SK-N-DZ (cell line): ENCODE measurements at regions not wholly inside any gene's neighbourhood (a gene's known extent, or its start where the extent isn't known, plus 50 kb on each side); places are given as distances from the start of the nearest gene placed in this dataset.
"Not testable (repeated sequence)": the region's sequence is repeated elsewhere in the genome, so short reads cannot be mapped to it uniquely, and the experiment has no call there.

ENCODE experiments used
- DNase-seq: peaks from one replicate; pipeline ENCODE4 v3.0.0-alpha.2; 2015; ENCODE audit warnings: low spot score

DNA sequence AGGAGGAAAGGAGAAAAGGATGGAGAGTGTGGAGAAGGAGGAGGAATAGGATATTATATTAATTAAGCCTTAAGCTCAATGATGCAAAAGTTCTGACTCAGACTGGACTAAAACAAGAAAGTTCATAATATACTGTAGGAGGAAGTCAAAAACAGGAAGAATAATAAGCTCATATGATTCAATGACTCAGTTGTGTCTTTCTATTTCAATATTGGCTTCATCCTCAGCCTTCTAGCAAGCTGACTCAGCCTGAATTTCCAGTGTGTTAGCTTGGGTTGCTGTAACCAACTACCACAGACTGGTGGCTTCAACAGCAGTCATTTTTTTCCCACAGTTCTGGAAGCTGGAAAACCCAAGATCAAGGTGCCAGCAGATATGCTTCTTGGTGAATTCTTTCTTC is 254.8 kb upstream of the DPP6 start:
- DNase-seq: not testable (repeated sequence)

- DNase-seq: no peak
Observed at GRCh38 chr7:153808117-153808516, 244.1 kb upstream of the DPP6 start.

GRCh38 chr7:153829525-153829924 is 222.7 kb upstream of the DPP6 start:
- no peak for DNase-seq

DNA sequence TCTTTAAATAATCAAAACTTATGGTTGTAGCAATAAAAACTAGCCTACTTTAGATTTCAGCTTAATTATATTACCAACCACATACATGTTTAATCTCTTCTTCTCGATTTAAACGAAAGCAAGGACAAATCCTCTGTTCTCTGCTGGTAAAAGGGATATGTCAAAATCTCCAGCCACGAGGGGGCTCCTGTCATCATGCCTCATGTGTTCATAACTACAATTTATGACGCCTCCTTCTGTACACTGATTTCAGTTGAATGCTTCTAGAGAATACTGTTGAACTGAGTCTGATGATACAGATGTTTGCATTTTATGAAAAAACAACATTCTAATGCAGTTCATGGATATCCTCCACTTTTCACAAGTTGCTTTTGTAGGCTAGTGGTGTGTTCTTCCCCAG is 220.0 kb upstream of the DPP6 start:
- no peak for DNase-seq

DNA sequence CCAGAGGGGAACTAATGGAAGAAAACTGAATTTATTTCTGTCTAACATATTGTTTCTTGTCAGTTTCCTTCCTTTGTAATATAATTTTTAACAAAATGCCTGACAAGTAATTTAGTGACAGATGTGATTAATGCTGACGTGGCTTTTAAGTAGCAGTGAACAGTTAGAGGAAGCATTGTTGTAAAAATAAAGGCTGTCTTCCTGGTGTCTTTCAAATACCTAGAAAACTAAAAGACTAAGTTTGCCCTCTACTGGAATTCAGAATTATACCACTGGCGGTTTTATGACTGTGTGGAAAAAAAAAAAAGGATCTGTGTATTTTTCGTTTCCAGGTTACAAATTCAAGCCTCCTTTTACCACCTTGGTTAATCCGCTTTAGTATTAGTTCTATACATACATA is 217.1 kb upstream of the DPP6 start:
- no peak for DNase-seq

DNA sequence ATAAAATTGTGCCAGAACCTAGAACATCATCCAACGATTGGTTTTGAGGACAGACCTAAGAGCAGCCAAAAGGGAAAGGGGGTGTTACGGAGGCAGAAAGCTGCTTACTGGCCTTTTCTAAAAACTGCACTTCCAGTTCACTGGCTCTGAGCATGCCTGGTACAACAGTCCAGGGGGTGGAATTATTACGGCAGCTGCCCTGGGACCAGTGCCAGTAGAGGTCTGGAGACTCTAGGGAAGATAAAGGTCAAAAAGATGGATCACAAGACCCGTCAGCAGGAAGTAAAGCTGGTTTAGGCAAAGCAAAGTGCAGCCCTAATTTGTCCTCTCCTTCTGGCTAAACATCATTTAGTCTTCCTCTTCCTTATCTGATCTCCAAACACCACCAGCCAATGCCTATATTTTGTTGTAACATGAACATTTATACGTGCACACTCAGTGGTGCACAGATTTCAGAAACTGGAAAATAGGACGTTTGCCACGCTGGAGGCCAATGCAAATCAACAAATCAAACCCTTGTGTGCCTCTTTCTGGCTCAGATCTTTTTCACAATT is 216.4 kb upstream of the DPP6 start:
- DNase-seq: no peak

DNA sequence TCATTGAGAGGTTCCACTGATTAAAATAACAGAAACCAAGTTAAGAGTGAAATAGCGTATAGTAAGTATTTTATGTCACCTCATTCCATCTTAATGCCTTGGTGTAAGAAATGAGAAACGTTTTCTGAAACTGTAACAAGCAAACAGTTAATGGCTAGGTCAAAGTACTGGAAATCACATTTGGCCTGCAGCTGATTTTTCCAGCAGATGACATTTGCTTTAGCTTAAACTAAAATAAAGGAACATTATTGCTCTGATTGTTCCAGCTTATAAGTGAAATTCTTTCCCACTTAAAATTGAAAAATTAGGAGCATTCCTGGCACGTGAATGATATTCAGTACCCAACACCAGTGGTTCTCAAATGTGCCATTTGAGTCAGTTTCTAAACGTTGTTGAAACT is 213.6 kb upstream of the DPP6 start:
- no peak for DNase-seq

DNA sequence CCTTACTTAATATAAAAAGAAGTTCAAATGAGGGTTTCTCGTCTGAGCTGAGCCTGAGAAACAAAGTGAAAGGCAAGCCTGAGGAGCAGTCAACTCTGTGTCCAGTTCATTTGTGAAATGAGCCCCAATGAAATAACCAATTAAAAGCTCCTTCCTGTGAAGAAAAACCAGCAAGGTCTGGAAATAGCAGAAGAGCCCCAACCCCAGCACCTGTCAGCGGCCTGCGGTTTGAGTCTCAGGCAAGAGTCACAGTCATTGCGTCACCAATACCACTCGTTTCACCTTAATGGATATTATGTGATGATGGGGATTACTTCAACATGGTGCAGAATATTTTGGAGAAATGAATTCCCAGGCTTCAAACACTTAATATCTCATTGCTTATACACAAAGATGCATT is 211.3 kb upstream of the DPP6 start:
- no peak for DNase-seq

GRCh38 chr7:153847828-153848227 is 204.4 kb upstream of the DPP6 start:
- no peak for DNase-seq

DNA sequence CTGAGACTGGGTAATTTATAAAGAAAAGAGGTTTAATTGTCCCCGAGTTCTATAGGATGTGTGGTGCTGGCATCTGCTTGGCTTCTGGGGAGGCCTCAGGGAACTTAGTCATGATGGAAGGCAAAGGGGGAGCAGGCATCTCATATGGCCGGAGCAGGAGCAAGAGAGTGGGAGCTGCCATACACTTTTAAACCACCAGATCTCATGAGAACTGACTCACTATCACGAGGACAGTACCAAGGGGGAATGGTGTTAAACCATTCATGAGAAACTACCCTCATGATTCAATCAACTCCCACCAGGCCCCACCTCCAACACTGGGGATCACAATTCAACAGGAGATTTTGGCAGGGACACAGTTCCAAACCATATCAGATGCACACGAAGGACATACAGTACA is 199.9 kb upstream of the DPP6 start:
- no peak for DNase-seq

DNA sequence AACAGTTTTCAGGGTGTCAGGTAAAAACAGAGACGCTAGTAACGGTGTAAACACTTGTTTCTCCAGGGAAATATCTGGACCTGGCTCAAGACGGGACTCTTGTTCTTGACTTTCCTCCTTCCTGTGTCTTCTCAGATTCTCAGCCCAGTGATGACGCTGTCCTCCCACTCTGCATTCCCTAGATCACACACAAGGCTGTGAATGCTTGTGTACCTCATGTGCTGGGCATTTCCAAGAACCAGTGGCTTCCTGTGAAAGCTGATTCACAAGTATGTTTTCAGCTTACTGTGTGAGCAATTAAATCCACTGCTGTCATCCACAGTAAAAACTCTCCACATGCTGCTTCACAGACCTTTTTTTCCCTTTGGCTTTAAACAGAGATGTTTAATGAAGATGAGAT is 193.8 kb upstream of the DPP6 start:
- no peak for DNase-seq

DNA sequence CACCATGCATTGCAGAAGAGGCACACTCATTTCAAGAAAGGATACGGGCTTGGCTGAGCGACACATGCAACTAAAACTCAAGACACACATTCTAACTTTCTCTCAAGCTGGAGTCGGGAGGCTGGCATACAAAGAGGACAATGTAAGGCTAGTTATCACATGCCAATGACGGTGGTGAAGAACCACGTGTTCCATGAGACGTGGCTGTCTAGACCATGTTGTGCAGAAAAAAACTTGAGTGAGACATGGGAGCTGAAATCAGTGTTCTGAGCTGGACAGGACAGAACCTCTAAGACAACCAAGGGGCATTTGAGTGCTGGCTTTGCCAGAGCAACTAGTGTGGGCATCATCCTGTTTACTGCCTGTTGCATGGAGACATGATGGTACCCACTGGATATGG is 193.0 kb upstream of the DPP6 start:
- no peak for DNase-seq

DNA sequence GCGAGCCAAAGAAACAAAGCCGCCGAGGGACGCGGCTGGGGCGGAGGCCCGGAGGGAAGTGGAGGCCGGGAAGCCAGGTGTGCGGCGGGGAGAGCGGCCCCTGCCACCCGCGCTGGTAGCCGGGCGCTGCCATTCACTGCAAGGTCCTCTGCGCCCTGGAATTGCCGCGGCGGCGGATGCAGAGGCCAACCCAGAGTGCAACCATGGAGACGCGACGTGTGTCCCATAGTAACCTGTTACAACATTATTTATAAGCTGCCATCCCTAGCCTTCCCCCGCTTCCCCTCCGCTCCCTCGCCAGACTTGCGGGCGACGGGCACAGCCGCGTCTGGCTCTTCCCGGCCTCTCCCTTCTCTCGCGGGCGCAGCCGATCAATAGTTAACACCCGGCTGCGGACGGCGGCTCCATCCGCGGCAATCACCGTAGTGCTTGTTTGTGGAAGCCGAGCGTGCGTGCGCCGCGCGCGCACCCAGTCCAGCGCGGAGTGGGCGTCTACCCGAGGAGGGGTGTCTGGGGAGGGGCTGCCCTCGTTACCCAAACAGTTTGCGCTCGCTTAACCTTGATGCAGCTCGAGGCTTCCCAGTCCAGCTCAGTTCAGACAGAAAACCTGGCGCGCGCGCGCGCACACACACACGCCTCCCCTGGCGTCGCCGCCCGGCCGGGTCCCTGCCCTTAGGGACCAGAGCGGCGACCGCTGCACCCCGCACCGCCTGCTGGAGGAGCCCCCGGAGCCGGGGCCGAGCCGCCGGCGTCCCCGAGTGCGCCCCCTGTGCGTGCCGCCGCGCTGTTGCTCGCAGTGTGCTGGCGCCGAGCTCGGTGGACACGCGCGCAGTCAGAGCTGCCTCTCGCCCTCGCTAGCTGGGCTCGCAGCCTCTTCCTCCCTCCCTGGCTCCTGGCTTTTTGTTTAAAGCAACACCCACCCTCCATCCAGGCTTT is 165.4 kb upstream of the DPP6 start:
- DNase-seq: peak; percentile 2

DNA sequence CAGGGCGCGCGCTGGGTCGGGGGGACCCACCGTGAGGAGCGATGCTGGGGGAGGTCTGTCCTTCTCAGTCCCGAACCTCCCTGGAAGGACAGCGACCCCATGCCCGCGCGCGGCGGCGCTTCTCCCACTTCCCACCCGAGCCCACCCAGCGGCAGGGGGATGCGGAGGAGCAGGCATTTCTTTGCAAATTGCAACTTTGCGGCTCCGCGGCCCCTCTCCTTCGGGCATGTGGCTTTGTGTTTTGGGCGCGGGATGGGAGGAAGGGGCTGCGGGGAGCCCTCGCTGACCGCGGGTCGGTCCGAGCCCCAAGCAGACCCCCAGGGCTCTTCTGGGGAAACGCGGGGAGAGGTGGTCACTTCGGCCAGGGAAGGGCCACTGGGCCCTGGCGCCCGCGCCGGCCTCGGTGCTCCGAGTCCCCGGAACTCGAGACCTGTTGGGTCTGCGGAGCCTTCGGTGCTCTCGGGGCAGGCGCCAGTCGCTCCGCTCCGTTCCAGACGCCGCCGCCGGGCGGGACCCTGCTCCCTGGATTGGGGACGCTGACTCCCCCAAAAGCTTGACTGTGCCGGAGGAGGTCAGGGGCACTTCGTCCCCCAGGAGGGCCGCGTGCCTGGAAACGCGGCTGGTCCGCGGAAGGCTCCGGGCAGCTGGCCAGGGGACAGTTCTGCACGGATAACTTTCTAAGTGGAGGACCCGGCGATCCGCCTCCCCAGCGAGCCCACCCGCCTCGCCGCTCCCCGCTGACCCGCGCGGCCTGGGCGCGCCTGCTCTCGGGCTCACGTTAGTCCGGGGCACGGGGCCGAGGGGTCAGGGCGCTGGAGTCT is 164.2 kb upstream of the DPP6 start:
- no peak for DNase-seq

DNA sequence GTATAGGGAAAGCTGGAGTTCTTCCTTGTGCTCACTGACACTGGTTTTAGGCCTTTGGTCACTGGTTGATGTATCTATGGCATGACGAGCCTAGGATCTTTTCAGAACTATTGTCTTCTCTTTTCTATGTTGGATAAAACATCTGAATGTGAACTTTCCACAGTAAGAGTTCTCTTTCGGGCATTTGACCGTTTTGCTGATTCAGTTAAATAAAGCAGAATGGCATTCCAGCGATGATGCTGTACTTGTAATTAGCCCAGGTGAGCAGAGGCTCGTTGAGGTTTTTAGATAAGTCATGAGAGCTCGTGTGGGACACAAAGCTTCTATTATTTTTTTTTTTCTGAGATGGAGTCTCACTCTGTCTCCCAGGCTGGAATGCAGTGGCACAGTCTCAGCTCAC is 160.2 kb upstream of the DPP6 start:
- DNase-seq: no peak

GRCh38 chr7:153902862-153903261 is 149.3 kb upstream of the DPP6 start:
- no peak for DNase-seq

DNA sequence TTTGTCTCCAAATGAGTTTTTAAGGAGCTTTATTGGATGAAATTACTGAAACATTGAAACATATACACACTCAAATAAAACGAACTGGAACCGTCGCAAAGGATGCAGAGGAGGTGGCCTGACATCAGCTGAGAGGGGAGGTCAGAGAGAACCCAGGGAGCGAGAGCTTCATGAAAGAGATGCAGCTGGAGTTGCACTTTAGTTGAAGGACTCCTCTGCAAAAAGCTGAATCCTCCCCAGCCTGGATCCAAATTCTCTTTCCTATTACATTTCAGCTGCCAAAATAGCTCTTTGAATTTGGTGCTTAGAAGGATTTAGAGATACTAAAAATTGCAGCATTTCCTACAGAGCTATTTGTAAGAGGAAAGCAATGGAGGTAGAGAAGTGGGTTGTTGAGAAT is 140.0 kb upstream of the DPP6 start:
- DNase-seq: no peak

GRCh38 chr7:153920126-153920525 is 132.1 kb upstream of the DPP6 start:
- DNase-seq: no peak

- no peak for DNase-seq
Observed at GRCh38 chr7:153920897-153921296, 131.3 kb upstream of the DPP6 start.

DNA sequence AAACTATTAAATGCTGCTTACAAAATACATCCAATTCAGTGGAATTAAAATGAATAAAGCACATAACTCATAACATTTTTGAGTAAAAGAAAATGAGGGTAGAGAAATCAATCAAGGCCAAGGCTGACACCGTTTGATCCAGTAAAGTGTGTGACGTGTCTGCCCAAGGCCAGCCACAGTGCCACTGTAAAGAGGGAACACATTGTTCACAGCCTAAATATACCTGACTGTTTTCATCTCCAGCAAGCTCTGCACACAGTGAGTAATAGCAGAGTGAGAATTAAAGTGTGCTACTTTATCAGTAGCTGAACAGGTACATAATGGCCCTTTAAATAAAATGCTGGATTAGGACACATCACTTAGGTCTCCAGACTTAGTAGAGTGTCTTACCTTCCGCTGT is 130.8 kb upstream of the DPP6 start:
- no peak for DNase-seq

GRCh38 chr7:153930696-153931095 is 121.5 kb upstream of the DPP6 start:
- DNase-seq: no peak

- DNase-seq: no peak
Observed at GRCh38 chr7:153934048-153934447, 118.2 kb upstream of the DPP6 start.

DNA sequence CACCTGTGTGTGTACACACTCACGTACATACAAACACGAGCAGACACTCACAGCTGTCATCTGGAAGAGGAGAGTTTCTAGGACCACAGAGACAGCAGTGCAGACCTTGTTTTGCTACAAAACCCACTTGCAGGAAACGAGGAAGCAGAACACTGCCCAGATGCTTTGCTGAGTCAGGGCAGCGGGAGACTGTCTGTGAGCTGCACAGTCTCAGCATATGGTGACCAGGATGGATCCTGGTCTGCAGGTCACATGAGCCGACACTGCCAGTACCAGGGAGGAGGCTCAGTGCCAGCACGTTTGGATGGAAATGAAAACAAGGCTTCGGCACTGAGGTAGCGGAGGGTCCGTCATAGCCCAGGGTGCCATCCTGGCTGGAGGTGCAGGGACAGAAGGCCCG is 117.6 kb upstream of the DPP6 start:
- DNase-seq: no peak
